H9 (cell line): ENCODE measurements at regions not wholly inside any gene's neighbourhood (a gene's known extent, or its start where the extent isn't known, plus 50 kb on each side); places are given as distances from the start of the nearest gene placed in this dataset.

Experiments
- DNase-seq: peaks from one replicate; pipeline ENCODE4 v3.0.0-alpha.2; 2017
- H2AFZ ChIP-seq: one replicate; pipeline ENCODE4 v1.6.1; 2013; ENCODE audit warnings: mild to moderate bottlenecking, low read length, control low read depth, moderate library complexity
- H2AK5ac ChIP-seq: 2 replicates; pipeline ENCODE4 v1.6.1; 2013; ENCODE audit warnings: low read length, control low read depth, mixed read lengths; ENCODE audit not compliant: insufficient read length
- H2BK120ac ChIP-seq: one replicate; pipeline ENCODE4 v1.6.1; 2013; ENCODE audit warnings: low read depth, mild to moderate bottlenecking, low read length, control low read depth, inconsistent platforms; ENCODE audit not compliant: poor library complexity, severe bottlenecking
- H2BK12ac ChIP-seq: 2 replicates; pipeline ENCODE4 v1.6.1; 2013; ENCODE audit warnings: low read length, control low read depth, mixed read lengths, low read depth; ENCODE audit not compliant: insufficient read length
- H2BK15ac ChIP-seq: 2 replicates; pipeline ENCODE4 v1.6.1; 2013; ENCODE audit warnings: low read depth, low read length, control low read depth
- H2BK20ac ChIP-seq: one replicate; pipeline ENCODE4 v1.6.1; 2013; ENCODE audit warnings: low read depth, mild to moderate bottlenecking, low read length, control low read depth, inconsistent platforms; ENCODE audit not compliant: poor library complexity, severe bottlenecking
- H2BK5ac ChIP-seq: 2 replicates; pipeline ENCODE4 v1.6.1; 2013; ENCODE audit warnings: low read length, control low read depth, mixed read lengths; ENCODE audit not compliant: insufficient read length
- H3K14ac ChIP-seq: 2 replicates; pipeline ENCODE4 v1.6.1; 2013; ENCODE audit warnings: low read length, control low read depth; ENCODE audit not compliant: insufficient read depth
- H3K18ac ChIP-seq: 2 replicates; pipeline ENCODE4 v1.6.1; 2013; ENCODE audit warnings: low read depth, mild to moderate bottlenecking, mixed read lengths, low read length, control low read depth; ENCODE audit not compliant: insufficient read length
- H3K23ac ChIP-seq: 2 replicates; pipeline ENCODE4 v1.6.1; 2013; ENCODE audit warnings: low read length, control low read depth, mixed read lengths, low read depth; ENCODE audit not compliant: insufficient read length
- H3K23me2 ChIP-seq: 2 replicates; pipeline ENCODE4 v1.6.1; 2013; ENCODE audit warnings: low read depth, mild to moderate bottlenecking, mixed read lengths, low read length, control low read depth; ENCODE audit not compliant: insufficient read length, poor library complexity, severe bottlenecking
- H3K27ac ChIP-seq: 2 replicates; pipeline ENCODE4 v1.5.1; 2013; ENCODE audit warnings: low read length, control low read depth, mixed read lengths, low read depth; ENCODE audit not compliant: insufficient read length
- H3K27me3 ChIP-seq: 2 replicates; pipeline ENCODE4 v1.6.1; 2013; ENCODE audit warnings: low read length, control low read depth, inconsistent platforms; ENCODE audit not compliant: insufficient read depth
- H3K4ac ChIP-seq: 2 replicates; pipeline ENCODE4 v1.6.1; 2013; ENCODE audit warnings: low read depth, mild to moderate bottlenecking, control low read depth, inconsistent platforms, low read length, moderate library complexity
- H3K4me1 ChIP-seq: 2 replicates; pipeline ENCODE4 v1.6.1; 2013; ENCODE audit warnings: low read length, control low read depth, inconsistent platforms; ENCODE audit not compliant: insufficient read depth
- H3K4me2 ChIP-seq: 2 replicates; pipeline ENCODE4 v1.6.1; 2013; ENCODE audit warnings: low read length, control low read depth, mixed read lengths; ENCODE audit not compliant: insufficient read length, insufficient read depth
- H3K56ac ChIP-seq: 2 replicates; pipeline ENCODE4 v1.6.1; 2013; ENCODE audit warnings: low read depth, mild to moderate bottlenecking, mixed read lengths, low read length, control low read depth; ENCODE audit not compliant: insufficient read length
- H3K79me1 ChIP-seq: 2 replicates; pipeline ENCODE4 v1.6.1; 2013; ENCODE audit warnings: low read depth, mild to moderate bottlenecking, moderate library complexity, low read length, control low read depth, inconsistent platforms; ENCODE audit not compliant: insufficient read depth, poor library complexity, severe bottlenecking
- H3K79me2 ChIP-seq: 2 replicates; pipeline ENCODE4 v1.6.1; 2013; ENCODE audit warnings: low read length, control low read depth, inconsistent platforms; ENCODE audit not compliant: insufficient read depth
- H3K9ac ChIP-seq: 2 replicates; pipeline ENCODE4 v1.6.1; 2013; ENCODE audit warnings: low read length, control low read depth, mixed read lengths; ENCODE audit not compliant: insufficient read length; ENCODE audit errors: extremely low read depth
- H3K9me3 ChIP-seq: one replicate; pipeline ENCODE4 v1.6.1; 2013; ENCODE audit warnings: low read depth, low read length, inconsistent platforms; ENCODE audit not compliant: control insufficient read depth
- H3T11ph ChIP-seq: one replicate; pipeline ENCODE4 v1.6.1; 2013; ENCODE audit warnings: mild to moderate bottlenecking, low read length, control low read depth, inconsistent platforms
- H4K20me1 ChIP-seq: one replicate; pipeline ENCODE4 v1.6.1; 2013; ENCODE audit not compliant: control insufficient read depth, insufficient read length, insufficient read depth
- H4K5ac ChIP-seq: 2 replicates; pipeline ENCODE4 v1.6.1; 2013; ENCODE audit warnings: low read depth, mild to moderate bottlenecking, mixed read lengths, low read length, control low read depth; ENCODE audit not compliant: insufficient read length
- H4K8ac ChIP-seq: replicated peaks from 2 replicates; pipeline ENCODE4 v1.6.1; 2013; ENCODE audit warnings: low read length, control low read depth, mixed read lengths, low read depth; ENCODE audit not compliant: insufficient read length
- H4K91ac ChIP-seq: 2 replicates; pipeline ENCODE4 v1.6.1; 2013; ENCODE audit warnings: low read depth, mild to moderate bottlenecking, moderate library complexity, mixed read lengths, low read length, control low read depth; ENCODE audit not compliant: insufficient read length
- H3K27ac Mint-ChIP-seq, 3 experiments: 2 replicates in 2 of 3; 3 replicates in 1 of 3; pipeline ENCODE4 v1.8.0; 2020 to 2021; ENCODE audit warnings: mixed read lengths in 3 of 3, mild to moderate bottlenecking in 1 of 3, moderate library complexity in 1 of 3
- H3K27me3 Mint-ChIP-seq: 2 replicates; pipeline ENCODE4 v1.8.0; 2021; ENCODE audit warnings: low read depth, mild to moderate bottlenecking, moderate library complexity, mixed read lengths
- H3K36me3 Mint-ChIP-seq, 3 experiments: 2 replicates in 2 of 3; 3 replicates in 1 of 3; pipeline ENCODE4 v1.8.0; 2020 to 2021; ENCODE audit warnings: low read depth in 3 of 3, mixed read lengths in 3 of 3; ENCODE audit not compliant: insufficient read depth in 1 of 3
- H3K4me1 Mint-ChIP-seq, 2 experiments: 2 replicates each; pipeline ENCODE4 v1.8.0; 2020; ENCODE audit warnings: mixed read lengths in 2 of 2
- H3K4me3 Mint-ChIP-seq, 2 experiments: 2 replicates in 1 of 2; 3 replicates in 1 of 2; pipeline ENCODE4 v1.8.0; 2020 to 2021; ENCODE audit warnings: mild to moderate bottlenecking in 2 of 2, mixed read lengths in 2 of 2, moderate library complexity in 1 of 2
- H3K9me3 Mint-ChIP-seq, 2 experiments: 2 replicates in 1 of 2; 3 replicates in 1 of 2; pipeline ENCODE4 v1.8.0; 2020; ENCODE audit warnings: mild to moderate bottlenecking in 2 of 2, mixed read lengths in 2 of 2, moderate library complexity in 1 of 2
- CTCF ChIP-seq: fragments of 200-600 bp; sonication (generic); conservative IDR thresholded peaks from 3 replicates; pipeline ENCODE4 v1.8.0; 2021; ENCODE audit warnings: antibody characterized with exemption, mild to moderate bottlenecking
- WGBS: extraction: QIAGEN DNeasy Blood & Tissue Kit; methylation state at CpG from one replicate; pipeline ENCODE4 v1.1.7; 2013; ENCODE audit warnings: missing lambda C conversion rate, low lambda C conversion rate, mixed read lengths; ENCODE audit not compliant: insufficient read length; ENCODE audit errors: extremely low coverage; 5-methylcytosine and 5-hydroxymethylcytosine counted together

- Histone ChIP-seq H4K91ac (no peak overlapping the region), H2AFZ (no peak overlapping the region), H2BK20ac (no peak overlapping the region), H4K8ac (no peak overlapping the region), H3K4ac (no peak overlapping the region), H3K14ac (no peak overlapping the region), H2BK12ac (no peak overlapping the region), H4K20me1 (no peaks in the 10 kb centered on the region), H2BK15ac (no peak overlapping the region), H3K56ac (no peak overlapping the region), H3T11ph (no peak overlapping the region), H3K18ac (no peak overlapping the region), H3K27me3 (no peaks in the 10 kb centered on the region), H3K79me1 (no peaks in the 10 kb centered on the region), H4K5ac (no peak overlapping the region), H3K23me2 (no peaks in the 10 kb centered on the region), H3K4me1 (no peaks in the 10 kb centered on the region; the same call in 1 of the 2 replicates), H2BK120ac (no peak overlapping the region), H2AK5ac (no peak overlapping the region), H3K79me2 (no peaks in the 10 kb centered on the region), H3K4me2 (no peak overlapping the region), H3K9me3 (no peaks in the 10 kb centered on the region), H3K27ac (no peak overlapping the region), H2BK5ac (no peak overlapping the region), H3K23ac (no peak overlapping the region), H3K9ac (no peak overlapping the region)
- no peak overlapping the region for H3K27ac Mint-ChIP-seq
- H3K36me3 Mint-ChIP-seq = peaks cover 0 to 2% (median 0%) of the 10 kb centered on the region in 3 experiments; a peak in 1 of 7 replicates
- WGBS = no CpG with 5 or more reads among the region's 2 CpGs
- H3K27me3 Mint-ChIP-seq = peaks cover 2% of the 10 kb centered on the region
- no peak overlapping the region for H3K4me3 Mint-ChIP-seq
- H3K4me1 Mint-ChIP-seq = peaks cover 14 to 17% of the 10 kb centered on the region in 2 experiments
- no peaks in the 10 kb centered on the region; a peak in 1 of 5 replicates for H3K9me3 Mint-ChIP-seq
- no peak for TF ChIP-seq CTCF
- no peak for DNase-seq
Measured at GRCh38 chr10:125455431-125455830, 227.5 kb downstream of the TEX36 start.
